Mucosa of rectum (tissue), 2 donors: ENCODE measurements at regions not wholly inside any gene's neighbourhood (a gene's known extent, or its start where the extent isn't known, plus 50 kb on each side); places are given as distances from the start of the nearest gene placed in this dataset.

ENCODE experiments used
- H3K27ac ChIP-seq, 2 donors: one replicate each; pipeline ENCODE4 v1.7.0; 2013; ENCODE audit warnings: inconsistent platforms in 2 of 2, low read depth in 2 of 2, low read length in 2 of 2
- H3K27me3 ChIP-seq, 2 donors: one replicate each; pipeline ENCODE4 v1.7.0; 2013; ENCODE audit warnings: low read length in 2 of 2; ENCODE audit not compliant: control insufficient read depth in 2 of 2, insufficient read depth in 2 of 2
- H3K36me3 ChIP-seq, 2 donors: one replicate each; pipeline ENCODE4 v1.7.0; 2013; ENCODE audit warnings: low read length in 2 of 2; ENCODE audit not compliant: control insufficient read depth in 2 of 2, insufficient read depth in 2 of 2
- H3K4me1 ChIP-seq, 2 donors: one replicate each; pipeline ENCODE4 v1.7.0; 2013; ENCODE audit warnings: low read length in 2 of 2, mild to moderate bottlenecking in 1 of 2; ENCODE audit not compliant: control insufficient read depth in 2 of 2, insufficient read depth in 2 of 2
- H3K4me3 ChIP-seq, 2 donors: one replicate each; pipeline ENCODE4 v1.7.0; 2013; ENCODE audit warnings: low read length in 2 of 2
- H3K9ac ChIP-seq, 2 donors: one replicate each; pipeline ENCODE4 v1.7.0; 2013; ENCODE audit warnings: low read length in 2 of 2, low read depth in 1 of 2, mild to moderate bottlenecking in 1 of 2
- H3K9me3 ChIP-seq, 2 donors: one replicate each; pipeline ENCODE4 v1.7.0; 2013; ENCODE audit warnings: low read length in 2 of 2; ENCODE audit not compliant: control insufficient read depth in 2 of 2
- donor health status: healthy.
- donor health status: Normal muscosa, but diverticular disease.

GRCh38 chr5:56565283-56565615 is 250.1 kb upstream of the MAP3K1 start:
- Histone ChIP-seq H3K27ac (no peak overlapping the region), H3K9me3 (no peaks in the 10 kb centered on the region), H3K36me3 (no peaks in the 10 kb centered on the region), H3K4me1 (peaks cover 3 to 8% of the 10 kb centered on the region in 2 donors), H3K27me3 (no peaks in the 10 kb centered on the region), H3K9ac (no peak overlapping the region), H3K4me3 (no peak overlapping the region)

- Histone ChIP-seq H3K27ac (no peak overlapping the region), H3K9ac (no peak overlapping the region), H3K27me3 (no peaks in the 10 kb centered on the region), H3K9me3 (no peaks in the 10 kb centered on the region), H3K36me3 (no peaks in the 10 kb centered on the region), H3K4me1 (peaks cover 3 to 8% of the 10 kb centered on the region in 2 donors), H3K4me3 (no peak overlapping the region)
Measured at GRCh38 chr5:56564541-56565282, 250.6 kb upstream of the MAP3K1 start.

- Histone ChIP-seq H3K9me3 (no peaks in the 10 kb centered on the region), H3K27me3 (no peaks in the 10 kb centered on the region), H3K4me1 (peaks cover 3 to 8% of the 10 kb centered on the region in 2 donors), H3K9ac (no peak overlapping the region), H3K36me3 (no peaks in the 10 kb centered on the region), H3K4me3 (no peak overlapping the region), H3K27ac (no peak overlapping the region)
Measured at GRCh38 chr5:56561455-56561854, 253.9 kb upstream of the MAP3K1 start.

- Histone ChIP-seq H3K9me3 (no peaks in the 10 kb centered on the region), H3K9ac (no peak overlapping the region), H3K27ac (peak overlapping the region in 1 of 2 donors; percentile 23), H3K27me3 (no peaks in the 10 kb centered on the region), H3K4me1 (no peaks in the 10 kb centered on the region), H3K36me3 (no peaks in the 10 kb centered on the region), H3K4me3 (no peak overlapping the region)
Measured at GRCh38 chr5:56558131-56558745, 257.1 kb upstream of the MAP3K1 start.

- Histone ChIP-seq H3K9me3 (no peaks in the 10 kb centered on the region), H3K9ac (no peak overlapping the region), H3K27ac (no peak overlapping the region), H3K4me1 (no peaks in the 10 kb centered on the region), H3K4me3 (no peak overlapping the region), H3K27me3 (no peaks in the 10 kb centered on the region), H3K36me3 (no peaks in the 10 kb centered on the region)
Measured at GRCh38 chr5:56557198-56557597, 258.2 kb upstream of the MAP3K1 start.

- Histone ChIP-seq H3K4me3 (no peak overlapping the region), H3K9me3 (no peaks in the 10 kb centered on the region), H3K27me3 (no peaks in the 10 kb centered on the region), H3K36me3 (no peaks in the 10 kb centered on the region), H3K9ac (no peak overlapping the region), H3K27ac (no peak overlapping the region), H3K4me1 (no peaks in the 10 kb centered on the region)
Measured at GRCh38 chr5:56552612-56553268, 262.6 kb upstream of the MAP3K1 start.

- no peaks in the 10 kb centered on the region for H3K9me3 ChIP-seq
- H3K9ac ChIP-seq: no peak overlapping the region
- H3K36me3 ChIP-seq: no peaks in the 10 kb centered on the region
- no peak overlapping the region for H3K27ac ChIP-seq
- H3K27me3 ChIP-seq: no peaks in the 10 kb centered on the region
- no peaks in the 10 kb centered on the region for H3K4me1 ChIP-seq
- no peak overlapping the region for H3K4me3 ChIP-seq
Measured at GRCh38 chr5:56550227-56550626, 265.1 kb upstream of the MAP3K1 start.

- Histone ChIP-seq H3K27me3 (no peaks in the 10 kb centered on the region), H3K9me3 (no peaks in the 10 kb centered on the region), H3K9ac (no peak overlapping the region), H3K36me3 (no peaks in the 10 kb centered on the region), H3K4me3 (no peak overlapping the region), H3K27ac (no peak overlapping the region), H3K4me1 (no peaks in the 10 kb centered on the region)
Measured at GRCh38 chr5:56549096-56549886, 266.1 kb upstream of the MAP3K1 start.

- H3K9ac ChIP-seq: no peak overlapping the region
- H3K27ac ChIP-seq: no peak overlapping the region
- no peaks in the 10 kb centered on the region for H3K4me1 ChIP-seq
- no peaks in the 10 kb centered on the region for H3K27me3 ChIP-seq
- no peaks in the 10 kb centered on the region for H3K9me3 ChIP-seq
- no peak overlapping the region for H3K4me3 ChIP-seq
- no peaks in the 10 kb centered on the region for H3K36me3 ChIP-seq
Measured at GRCh38 chr5:56545016-56545415, 270.3 kb upstream of the MAP3K1 start.
